Neural cell (in vitro differentiated cells): ENCODE measurements at regions not wholly inside any gene's neighbourhood (a gene's known extent, or its start where the extent isn't known, plus 50 kb on each side); places are given as distances from the start of the nearest gene placed in this dataset.

ENCODE experiments used
- CTCF ChIP-seq: fragments of 450-650 bp; IDR thresholded peaks from 2 replicates; pipeline ENCODE4 v1.5.1; 2014; ENCODE audit warnings: antibody characterized with exemption, mild to moderate bottlenecking, moderate library complexity; ENCODE audit not compliant: poor library complexity, severe bottlenecking
- EP300 ChIP-seq: fragments of 450-650 bp; conservative IDR thresholded peaks from 2 replicates; pipeline ENCODE4 v1.6.1; 2014; ENCODE audit warnings: antibody characterized with exemption, mild to moderate bottlenecking, moderate library complexity; ENCODE audit not compliant: poor library complexity, severe bottlenecking
- EZH2 ChIP-seq: fragments of 200-600, 300-800 bp; shearing (Covaris generic), sonication (generic); IDR thresholded peaks from 2 replicates; pipeline ENCODE4 v1.6.1; 2014; ENCODE audit warnings: antibody characterized with exemption, low read length, borderline replicate concordance, mild to moderate bottlenecking; ENCODE audit not compliant: insufficient read depth, poor library complexity, severe bottlenecking
- MXI1 ChIP-seq: fragments of 450-650 bp; conservative IDR thresholded peaks from 2 replicates; pipeline ENCODE4 v1.6.1; 2014; ENCODE audit warnings: antibody characterized with exemption, mild to moderate bottlenecking; ENCODE audit not compliant: poor library complexity, severe bottlenecking
- POLR2AphosphoS5 ChIP-seq: IDR thresholded peaks from 2 replicates; pipeline ENCODE4 v1.6.1; 2012
- RAD21 ChIP-seq: fragments of 450-650 bp; conservative IDR thresholded peaks from 2 replicates; pipeline ENCODE4 v1.6.1; 2014; ENCODE audit warnings: antibody characterized with exemption, mild to moderate bottlenecking, moderate library complexity
- REST ChIP-seq: IDR thresholded peaks from 2 replicates; pipeline ENCODE4 v1.6.1; 2012; ENCODE audit warnings: borderline replicate concordance
- SMC3 ChIP-seq: fragments of 450-650 bp; conservative IDR thresholded peaks from 2 replicates; pipeline ENCODE4 v1.6.1; 2014; ENCODE audit warnings: antibody characterized with exemption, mild to moderate bottlenecking, moderate library complexity; ENCODE audit not compliant: poor library complexity
- TAF1 ChIP-seq: IDR thresholded peaks from 2 replicates; pipeline ENCODE4 v1.6.1; 2012; ENCODE audit warnings: low read depth

DNA sequence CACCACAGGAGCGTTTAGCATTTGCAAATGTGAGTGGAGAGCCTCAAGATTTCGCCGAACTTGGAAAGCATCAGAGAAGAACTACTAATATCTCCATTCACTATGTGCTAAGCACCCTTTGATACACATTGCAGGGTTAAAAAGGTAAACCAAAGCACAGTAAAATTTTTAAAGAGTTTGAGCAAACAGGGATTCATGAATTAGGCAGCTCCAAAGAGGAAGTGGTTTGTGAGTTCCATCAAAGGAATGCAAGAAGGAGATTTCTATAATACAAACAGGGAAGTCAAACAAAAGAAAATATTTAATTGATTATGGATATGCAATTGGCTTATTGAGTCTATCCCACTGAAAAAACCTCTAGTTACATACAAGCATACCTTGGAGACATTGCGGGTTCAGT, 81.1 kb upstream of the TMEM72 start:
- TF ChIP-seq EZH2 (no peak), CTCF (no peak), EP300 (no peak), REST (no peak), POLR2AphosphoS5 (no peak), SMC3 (no peak), MXI1 (no peak), TAF1 (no peak), RAD21 (no peak)
